GM15510 (cell line): ENCODE measurements at regions not wholly inside any gene's neighbourhood (a gene's known extent, or its start where the extent isn't known, plus 50 kb on each side); places are given as distances from the start of the nearest gene placed in this dataset.

Experiments
- POLR2A ChIP-seq: IDR thresholded peaks from 3 replicates; pipeline ENCODE4 v1.6.1; 2011; ENCODE audit warnings: borderline replicate concordance; ENCODE audit not compliant: insufficient read length; ENCODE audit errors: extremely low read depth

DNA sequence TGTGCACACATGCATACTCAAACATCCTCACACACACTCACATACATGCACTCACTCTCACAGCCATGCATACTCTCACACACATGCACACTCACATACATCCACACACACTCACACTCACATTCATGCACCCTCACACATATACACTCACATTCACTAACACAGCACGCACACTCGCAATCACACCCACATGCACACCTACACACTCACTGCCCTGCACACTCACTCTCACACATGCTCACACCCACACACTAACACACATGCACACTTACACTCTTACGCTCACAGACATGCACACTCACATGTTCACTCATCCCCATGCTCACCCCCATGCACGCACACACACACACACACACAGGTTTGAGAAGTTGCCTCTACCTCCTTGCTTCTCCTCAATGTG, 63.2 kb upstream of the SFSWAP start:
- no peak for TF ChIP-seq POLR2A
